NCI-H2029 treated with DMSO at 0.1 percent for 48 hours (cell line): ENCODE measurements at regions not wholly inside any gene's neighbourhood (a gene's known extent, or its start where the extent isn't known, plus 50 kb on each side); places are given as distances from the start of the nearest gene placed in this dataset.

Experiments
- DNase-seq: peaks from one replicate; lab custom pipeline; 2025; lab: John Stamatoyannopoulos, UW

DNA sequence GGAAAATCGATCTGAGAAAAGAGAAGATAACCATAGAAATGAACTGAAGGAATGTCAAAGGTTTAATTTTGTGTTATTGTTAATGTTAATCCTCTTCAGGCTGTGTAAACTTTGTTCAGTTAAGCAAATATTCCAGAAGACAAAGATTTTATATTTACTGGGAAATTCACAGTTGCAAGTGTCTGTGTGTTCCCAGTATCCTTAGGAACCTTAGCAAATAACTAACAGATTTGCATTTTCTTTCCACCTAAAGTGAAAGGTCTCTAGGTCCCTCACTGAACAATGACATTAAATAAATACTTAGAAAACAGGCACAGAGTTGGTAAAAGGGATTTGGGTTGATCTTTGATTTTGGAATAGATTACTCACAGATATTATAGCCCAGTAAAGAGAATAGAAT is 324.7 kb downstream of the C4orf33 start:
- DNase-seq: no peak

- DNase-seq: no peak
Measured at GRCh38 chr4:129422277-129422676, 326.3 kb downstream of the C4orf33 start.

- peak; percentile 45 for DNase-seq
Measured at GRCh38 chr4:129428454-129428853, 332.5 kb downstream of the C4orf33 start.

GRCh38 chr4:129429581-129430320 is 333.8 kb downstream of the C4orf33 start:
- no peak for DNase-seq

DNA sequence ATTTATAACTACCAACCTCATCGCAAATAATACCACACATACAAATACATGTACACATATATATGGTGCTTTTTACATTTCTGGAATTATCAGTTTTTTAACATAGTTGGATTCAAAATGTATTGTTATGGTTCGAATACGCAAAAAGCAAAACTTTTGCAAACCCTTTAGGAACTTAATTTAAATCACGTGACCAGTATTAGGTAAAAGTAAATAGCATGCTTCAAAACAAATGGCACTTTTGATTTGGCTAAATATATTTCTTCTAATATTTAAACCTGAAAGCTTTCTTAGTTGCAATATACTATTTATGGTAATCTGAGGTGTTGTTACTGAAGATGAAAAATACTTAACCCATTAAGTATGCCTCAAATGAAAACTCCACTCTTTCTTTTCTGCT is 341.4 kb downstream of the C4orf33 start:
- DNase-seq: no peak

GRCh38 chr4:129438456-129438981 is 342.6 kb downstream of the C4orf33 start:
- DNase-seq: no peak

- DNase-seq: no peak
Measured at GRCh38 chr4:129446074-129446473, 350.1 kb downstream of the C4orf33 start.

- DNase-seq: no peak
Measured at GRCh38 chr4:129453524-129454200, 357.7 kb downstream of the C4orf33 start.

DNA sequence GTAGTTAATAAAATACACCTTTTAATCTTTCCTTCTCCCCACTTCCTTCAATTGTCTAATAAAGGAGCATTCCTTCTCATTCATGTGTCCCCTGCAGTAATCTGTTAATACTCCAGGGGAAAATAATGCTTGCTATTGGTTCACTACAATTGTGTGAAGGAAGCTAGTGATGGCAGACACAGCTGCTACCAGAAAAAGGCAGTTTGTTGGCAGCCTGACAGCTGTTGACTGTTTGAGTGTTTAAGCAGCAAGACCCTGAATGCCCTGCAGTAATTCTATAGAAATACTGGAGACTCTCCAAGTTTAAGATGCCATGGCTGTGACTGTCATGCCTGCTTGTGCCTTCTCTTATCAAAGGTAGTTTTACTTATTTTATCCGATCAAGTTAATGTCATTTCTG is 359.5 kb downstream of the C4orf33 start:
- peak; percentile 73 for DNase-seq

DNA sequence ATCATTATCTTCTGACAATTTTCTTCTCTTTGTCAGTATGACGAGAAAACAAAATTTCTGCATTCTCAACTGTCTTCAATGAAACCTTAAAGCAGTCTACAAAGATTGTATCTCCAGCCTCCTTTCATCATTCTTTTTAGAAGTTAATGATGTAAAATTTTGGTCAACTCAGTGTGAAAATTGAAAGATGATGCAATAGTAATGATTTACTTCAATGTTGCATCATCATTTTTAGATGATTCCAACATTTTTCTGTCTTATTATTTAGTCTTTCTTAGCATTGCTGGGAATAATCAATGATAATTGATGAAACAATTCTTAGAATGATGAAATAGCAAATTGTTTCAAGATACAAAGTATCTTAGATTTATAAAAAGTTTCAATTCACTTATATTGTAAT is 372.7 kb downstream of the C4orf33 start:
- no peak for DNase-seq

GRCh38 chr4:129474698-129475097 is 378.7 kb downstream of the C4orf33 start:
- DNase-seq: no peak

DNA sequence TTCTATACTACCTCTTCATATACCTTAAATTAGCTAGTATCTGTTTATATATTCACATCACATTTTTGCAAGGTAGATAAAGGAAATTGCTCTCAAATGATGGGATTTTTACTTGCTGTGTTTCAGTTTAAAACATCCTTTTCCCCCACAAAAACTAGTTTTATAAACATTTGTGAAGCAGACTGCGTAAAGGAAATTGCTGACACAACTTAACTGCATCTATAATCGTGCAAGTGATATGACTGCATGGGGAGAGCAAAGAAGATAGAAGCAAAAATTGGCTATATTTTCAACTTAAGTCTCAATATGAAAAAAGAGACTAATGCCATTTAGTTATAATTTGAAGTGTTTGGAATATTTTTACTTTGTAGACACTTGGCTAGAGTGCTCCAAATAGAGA is 385.2 kb downstream of the C4orf33 start:
- DNase-seq: no peak

- no peak for DNase-seq
Measured at GRCh38 chr4:129488427-129488826, 392.5 kb downstream of the C4orf33 start.

DNA sequence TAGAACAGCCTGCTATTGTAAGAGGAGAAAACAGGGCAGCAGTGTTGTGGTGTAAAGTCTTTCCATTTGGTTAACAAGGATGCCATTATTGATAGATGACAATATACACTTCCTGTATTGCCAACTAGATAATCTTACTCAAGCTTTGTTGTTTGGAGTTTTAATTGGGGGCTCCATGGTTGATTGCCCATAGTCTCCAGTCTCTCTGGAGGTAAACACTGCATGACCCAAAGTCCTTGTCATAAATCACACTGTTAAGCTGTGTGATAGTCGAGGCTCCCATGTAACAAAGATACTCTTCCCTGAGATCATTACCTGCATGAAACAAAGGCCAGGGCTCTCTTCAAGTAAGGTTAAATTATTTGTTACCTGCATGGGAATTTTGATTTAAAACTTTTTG is 394.6 kb downstream of the C4orf33 start:
- DNase-seq: no peak

DNA sequence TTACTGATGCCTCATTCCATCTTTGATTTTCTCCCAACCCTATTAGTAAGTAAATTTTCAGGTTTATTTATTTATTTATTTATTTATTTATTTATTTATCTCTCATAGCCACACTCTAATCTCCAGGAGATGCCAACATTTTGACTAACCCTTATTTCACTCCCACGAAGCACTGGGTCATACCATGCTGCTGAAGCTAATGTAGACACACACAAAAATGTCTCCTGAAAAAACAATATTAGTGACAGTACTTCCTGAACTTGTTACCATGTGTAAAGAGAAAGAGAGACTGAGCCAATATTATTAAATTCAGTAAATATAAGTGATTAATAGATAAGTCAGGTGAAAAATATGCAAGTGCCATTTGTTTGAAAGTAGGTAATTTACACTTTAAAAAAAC is 402.7 kb downstream of the C4orf33 start:
- no peak for DNase-seq

DNA sequence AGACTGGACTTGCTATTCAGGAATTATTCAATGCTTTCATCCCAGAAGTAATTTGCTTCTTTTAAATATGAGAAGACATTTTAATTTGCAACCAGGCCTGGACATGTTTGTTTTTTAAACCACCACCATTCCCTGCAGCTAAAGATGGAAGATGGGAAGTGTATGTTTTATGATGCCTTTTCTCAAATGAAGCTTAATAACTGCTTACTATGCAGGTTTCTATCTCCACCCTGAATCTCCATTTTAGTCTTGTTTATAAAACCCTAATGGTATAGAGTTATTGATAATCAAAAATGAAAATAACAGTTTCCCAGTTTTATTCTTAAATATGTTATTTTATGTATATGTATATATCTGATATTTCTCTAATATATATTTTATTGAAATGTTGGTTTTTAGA is 418.9 kb downstream of the C4orf33 start:
- no peak for DNase-seq

DNA sequence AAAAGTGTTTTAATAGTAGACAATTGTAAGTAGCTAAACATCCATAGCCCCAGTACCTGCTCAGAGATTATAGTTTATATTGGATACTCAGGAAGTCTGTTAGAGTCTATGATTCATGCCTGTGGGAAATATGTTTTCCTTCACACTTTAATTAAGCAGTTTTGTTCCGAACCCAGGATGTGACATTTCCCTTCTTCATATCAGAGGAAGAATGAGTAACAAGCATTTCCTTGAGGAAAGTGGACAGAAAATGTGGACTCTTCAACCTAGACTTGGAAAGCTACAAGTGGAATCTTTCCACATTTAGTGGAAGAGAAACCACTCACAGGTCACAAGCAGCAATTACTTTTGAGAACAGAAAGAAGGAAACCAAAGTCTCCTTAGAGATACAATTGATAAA is 419.4 kb downstream of the C4orf33 start:
- DNase-seq: no peak

- no peak for DNase-seq
Measured at GRCh38 chr4:129526812-129527211, 430.9 kb downstream of the C4orf33 start.

DNA sequence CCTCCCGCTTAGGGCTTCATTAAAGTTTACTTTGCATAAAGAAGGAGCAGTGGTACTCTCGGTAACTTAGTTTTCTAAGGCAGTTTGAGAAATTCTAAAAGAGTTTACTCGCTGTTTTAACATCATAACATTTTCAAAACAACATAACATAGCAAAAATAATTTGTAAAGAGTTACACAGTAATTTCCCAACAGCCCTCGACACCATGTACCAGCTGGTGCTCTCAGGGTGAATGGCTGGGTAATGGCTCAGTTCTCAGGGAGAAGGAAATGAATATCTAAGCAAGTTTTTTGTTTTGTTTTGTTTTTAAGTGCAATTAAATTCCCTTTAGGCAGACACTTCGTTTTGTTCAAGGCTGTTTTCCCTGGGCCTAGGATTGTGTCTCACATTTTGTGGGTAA is 435.3 kb downstream of the C4orf33 start:
- no peak for DNase-seq

DNA sequence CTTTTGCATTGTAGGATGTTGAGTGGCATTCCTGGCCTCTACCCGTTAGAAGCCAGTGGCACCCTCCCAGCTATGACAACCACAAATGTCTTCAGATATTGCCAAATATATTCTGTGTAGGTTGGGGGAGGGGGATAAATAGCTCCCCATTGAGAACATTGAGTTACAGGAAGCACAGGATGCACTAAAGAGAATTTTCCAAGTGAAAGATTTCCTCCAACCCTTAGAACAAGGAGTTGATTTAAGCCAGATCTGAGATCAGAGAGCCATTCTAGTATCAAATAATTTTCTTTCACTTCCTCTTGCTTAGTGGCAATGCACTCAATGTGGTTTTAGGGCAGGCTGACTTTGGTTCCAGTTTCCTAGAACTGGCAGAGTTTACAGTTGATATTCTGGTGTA is 436.6 kb downstream of the C4orf33 start:
- no peak for DNase-seq

GRCh38 chr4:129543299-129543698 is 447.3 kb downstream of the C4orf33 start:
- no peak for DNase-seq

DNA sequence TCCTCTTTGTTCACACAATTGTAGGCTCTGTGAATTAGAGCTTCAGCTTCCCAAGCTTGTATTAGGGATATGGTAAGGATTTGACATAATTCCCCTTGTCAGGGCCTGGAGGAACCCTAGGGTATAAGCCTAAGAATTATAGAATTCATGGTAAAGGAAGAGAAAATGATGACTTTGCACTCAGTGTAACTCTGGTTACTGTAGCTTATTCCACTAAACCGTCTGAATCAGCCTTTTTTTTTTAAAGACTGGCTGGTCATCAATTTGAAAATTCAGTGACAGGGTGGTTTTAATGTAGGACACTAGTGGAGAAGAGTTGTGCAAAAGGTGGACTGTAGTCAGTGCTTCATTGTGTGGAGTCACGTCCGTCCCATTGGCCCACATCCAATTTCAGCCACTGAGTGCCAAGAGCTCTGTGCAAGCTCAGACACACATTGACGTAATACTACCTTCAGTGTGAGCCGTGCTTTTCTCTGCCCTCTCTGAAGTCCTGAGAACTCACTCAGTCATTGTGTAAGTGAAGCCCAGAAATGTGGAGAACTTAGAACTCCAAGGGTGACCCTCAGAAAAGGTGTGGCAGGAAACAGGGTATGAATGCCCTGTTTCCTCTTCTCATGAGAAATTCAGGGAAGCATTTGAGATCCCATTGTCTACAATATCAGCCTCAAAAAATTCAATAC is 449.8 kb downstream of the C4orf33 start:
- no peak for DNase-seq

DNA sequence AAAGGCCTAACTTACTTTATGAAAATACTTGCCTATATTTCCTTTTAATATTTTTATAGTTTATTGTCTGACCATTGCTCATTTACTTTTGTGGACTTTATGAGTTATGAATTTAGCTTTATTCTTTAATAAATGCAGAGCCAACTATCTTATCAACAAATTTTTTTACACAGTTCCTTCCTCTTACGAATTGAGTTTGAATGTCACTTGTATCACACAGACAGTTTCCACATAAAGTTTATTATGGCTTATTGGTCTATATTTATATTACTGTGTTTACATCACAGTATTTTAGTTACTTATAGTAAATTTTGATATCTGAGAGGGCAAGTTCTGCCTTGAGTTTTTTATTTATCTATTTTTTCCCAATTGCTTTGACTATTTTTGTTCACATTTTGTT is 450.6 kb downstream of the C4orf33 start:
- no peak for DNase-seq
